Endothelial cell of umbilical vein (primary cell): ENCODE measurements at regions not wholly inside any gene's neighbourhood (a gene's known extent, or its start where the extent isn't known, plus 50 kb on each side); places are given as distances from the start of the nearest gene placed in this dataset.

Experiments used
- BruUV-seq: library from RNA; stranded (reverse); fragments of 400-500 nt; replicated peaks from 2 replicates; lab custom pipeline; 2021; lab: Mats Ljungman, UMichigan
- CTCF ChIA-PET: fragments of 300-600, 350-600 bp; sonication (Branson Sonifier 250); formaldehyde crosslinking; loops from one replicate; lab custom pipeline; 2021; ENCODE audit warnings: antibody characterized with exemption, inconsistent platforms; lab: Charles Lee
- POLR2A ChIA-PET: fragments of 300-600, 350-600 bp; sonication (Branson Sonifier 250); formaldehyde crosslinking; loops from one replicate; lab custom pipeline; 2021; ENCODE audit warnings: antibody characterized with exemption, inconsistent platforms; lab: Charles Lee
- DNase-seq: peaks from one replicate; pipeline ENCODE4 v3.0.0-alpha.2; 2011; ENCODE audit warnings: low read depth, low spot score
- FAIRE-seq: peaks from 2 replicates; lab custom pipeline; 2011; peaks lifted over from hg19 to GRCh38; lab: Jason Lieb, UNC
- H2AFZ ChIP-seq: 2 replicates; pipeline ENCODE4 v1.6.0; 2012; ENCODE audit warnings: low read depth, low read length, control low read depth, inconsistent platforms
- H3K27ac ChIP-seq: 2 replicates; pipeline ENCODE4 v1.5.1; 2011; ENCODE audit warnings: low read depth, mild to moderate bottlenecking, control low read depth, low read length, moderate library complexity; ENCODE audit not compliant: insufficient read depth
- H3K27me3 ChIP-seq, 2 experiments: 2 replicates each; pipeline versions ENCODE4 v1.6.0 to v1.6.1; 2011; ENCODE audit warnings: low read length in 2 of 2, mixed read lengths in 1 of 2; ENCODE audit not compliant: control insufficient read depth in 2 of 2, insufficient read depth in 2 of 2
- H3K36me3 ChIP-seq, 2 experiments: 2 replicates in 1 of 2; 3 replicates in 1 of 2; pipeline ENCODE4 v1.5.1; 2011; ENCODE audit warnings: low read length in 2 of 2, mild to moderate bottlenecking in 1 of 2, moderate library complexity in 1 of 2; ENCODE audit not compliant: control insufficient read depth in 2 of 2, insufficient read depth in 2 of 2; ENCODE audit errors: extremely low read depth in 1 of 2
- H3K4me1 ChIP-seq: 3 replicates; pipeline ENCODE4 v1.5.1; 2011; ENCODE audit warnings: mild to moderate bottlenecking, low read length; ENCODE audit not compliant: control insufficient read depth, insufficient read depth; ENCODE audit errors: extremely low read depth
- H3K4me2 ChIP-seq: 2 replicates; pipeline ENCODE4 v1.6.1; 2011; ENCODE audit warnings: low read length, control low read depth, mixed read lengths; ENCODE audit not compliant: insufficient read depth
- H3K4me3 ChIP-seq, 3 experiments: fragments of 200-600 bp in 1 of 3; sonication (generic), shearing (Covaris generic) in 1 of 3; replicated peaks in 1 of 3; 2 replicates each; pipeline ENCODE4 v1.5.1; 2011 to 2016; ENCODE audit warnings: control low read depth in 3 of 3, low read length in 3 of 3, mild to moderate bottlenecking in 2 of 3, inconsistent platforms in 1 of 3, low read depth in 1 of 3, moderate library complexity in 1 of 3; ENCODE audit not compliant: insufficient read depth in 1 of 3
- H3K79me2 ChIP-seq: 2 replicates; pipeline ENCODE4 v1.6.0; 2012; ENCODE audit warnings: low read length, inconsistent platforms; ENCODE audit not compliant: control insufficient read depth, insufficient read depth
- H3K9ac ChIP-seq: replicated peaks from 2 replicates; pipeline ENCODE3; 2011; ENCODE audit warnings: low read length, control low read depth; ENCODE audit not compliant: insufficient read depth; ENCODE audit errors: extremely low read depth
- H3K9me1 ChIP-seq: replicated peaks from 3 replicates; pipeline ENCODE4 v1.6.0; 2011; ENCODE audit warnings: mild to moderate bottlenecking, low read length; ENCODE audit not compliant: control insufficient read depth, insufficient read depth; ENCODE audit errors: extremely low read depth
- H3K9me3 ChIP-seq: replicated peaks from 2 replicates; pipeline ENCODE4 v1.5.1; 2012; ENCODE audit warnings: low read length, inconsistent platforms; ENCODE audit not compliant: control insufficient read depth, insufficient read depth
- H4K20me1 ChIP-seq: replicated peaks from 2 replicates; pipeline ENCODE3; 2011; ENCODE audit warnings: mild to moderate bottlenecking, low read length; ENCODE audit not compliant: control insufficient read depth, insufficient read depth; ENCODE audit errors: extremely low read depth
- EZH2 ChIP-seq: IDR thresholded peaks from 2 replicates; pipeline ENCODE4 v1.6.1; 2012; ENCODE audit warnings: borderline replicate concordance, low read depth, mild to moderate bottlenecking, moderate library complexity, low read length, inconsistent platforms; ENCODE audit not compliant: severe bottlenecking
- FOS ChIP-seq: IDR thresholded peaks from 2 replicates; pipeline ENCODE4 v1.6.1; 2011; ENCODE audit warnings: mild to moderate bottlenecking, low read length, moderate library complexity, borderline replicate concordance; ENCODE audit not compliant: insufficient read depth
- GATA2 ChIP-seq: IDR thresholded peaks from 2 replicates; pipeline ENCODE4 v1.7.0; 2011; ENCODE audit warnings: low read depth, mild to moderate bottlenecking, moderate library complexity, mixed read lengths, low read length; ENCODE audit not compliant: insufficient read length, insufficient read depth
- JUN ChIP-seq: IDR thresholded peaks from 2 replicates; pipeline ENCODE4 v1.6.1; 2011; ENCODE audit warnings: borderline replicate concordance, low read depth; ENCODE audit not compliant: insufficient read length, insufficient read depth
- MYC ChIP-seq: IDR thresholded peaks from one replicate; pipeline ENCODE4 v1.6.1; 2011; ENCODE audit warnings: mild to moderate bottlenecking, low read depth, low read length
- POLR2A ChIP-seq: IDR thresholded peaks from 2 replicates; pipeline ENCODE4 v1.6.1; 2012; ENCODE audit warnings: low read depth, mild to moderate bottlenecking, control low read depth, low read length
- POLR2AphosphoS5 ChIP-seq: IDR thresholded peaks from 2 replicates; pipeline ENCODE4 v1.6.1; 2012; ENCODE audit warnings: low read depth, mild to moderate bottlenecking, control low read depth, low read length, moderate library complexity; ENCODE audit not compliant: insufficient read depth
- dilution Hi-C: fragments of 300-500 bp; cut with MboI; formaldehyde crosslinking; loops from one replicate; pipeline ENCODE4 v1.15.0; 2019; ENCODE audit warnings: low sequenced_read_pairs; ENCODE audit not compliant: extremely low pct_ligation_motif_present
- intact Hi-C: fragments of 100-400 bp; cut with micrococcal nuclease; formaldehyde crosslinking; loops from one replicate; pipeline ENCODE4 v1.10.0; 2022
- TF ChIP-seq, protein P1 (sequence below), 2 donors: IDR thresholded peaks; 1 replicate in 1 of 2; 2 replicates in 1 of 2; pipeline ENCODE4 v1.5.1; 2011; ENCODE audit warnings: low read length in 2 of 2, mild to moderate bottlenecking in 2 of 2, moderate library complexity in 2 of 2, control low read depth in 1 of 2, inconsistent platforms in 1 of 2, low read depth in 1 of 2; ENCODE audit not compliant: insufficient read depth in 1 of 2; ENCODE audit errors: extremely low read depth in 1 of 2
- TF ChIP-seq, protein P2 (sequence below): IDR thresholded peaks from 2 replicates; pipeline ENCODE4 v1.6.1; 2011; ENCODE audit not compliant: insufficient read depth, insufficient read length

DNA sequence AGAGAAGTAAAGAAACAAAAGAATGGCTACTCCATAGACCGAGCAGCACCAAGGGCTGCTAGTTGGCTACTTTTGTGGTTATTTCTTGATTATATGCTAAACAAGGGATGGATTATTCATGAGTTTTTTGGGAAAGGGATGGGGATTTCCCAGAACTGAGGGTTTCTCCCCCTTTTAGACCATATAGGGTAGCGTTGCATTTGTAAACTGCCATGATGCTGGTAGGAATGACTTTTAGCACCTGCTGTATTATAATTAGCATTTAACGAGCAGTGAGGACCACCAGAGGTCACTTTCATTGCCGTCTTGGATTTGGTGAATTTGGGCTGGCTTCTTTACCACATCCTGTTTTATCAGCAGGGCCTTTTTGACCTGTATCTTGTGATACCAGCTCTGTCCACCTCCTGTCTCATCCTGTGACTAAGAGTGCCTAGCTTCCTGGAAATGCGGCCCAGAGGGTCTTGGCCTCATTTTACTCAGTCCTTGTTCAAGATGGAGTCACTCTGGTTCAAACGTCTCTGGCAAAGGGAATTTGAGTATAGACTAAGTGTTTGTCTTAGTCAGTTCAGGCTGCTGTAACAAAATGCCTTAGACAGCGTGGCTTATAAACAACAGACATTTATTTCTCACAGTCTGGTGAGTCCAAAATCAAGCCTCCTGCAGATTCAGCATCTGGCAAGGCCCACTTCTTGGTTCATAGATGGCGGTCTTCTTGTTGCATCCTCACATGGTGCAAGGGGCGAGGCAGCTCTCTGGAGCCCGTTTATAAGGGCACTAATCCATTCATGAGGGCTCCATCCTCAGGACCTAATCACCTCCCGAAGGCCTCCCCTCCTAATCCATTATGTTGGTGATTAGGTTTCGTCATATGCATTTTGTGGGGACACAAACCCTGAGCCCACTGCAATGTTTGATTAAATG lies 348.3 kb upstream of the SFSWAP start:
- Histone ChIP-seq H2AFZ (no peak overlapping the region), H3K79me2 (no peaks in the 10 kb centered on the region), H3K27me3 (no peaks in the 10 kb centered on the region), H3K4me2 (no peak overlapping the region), H3K36me3 (no peaks in the 10 kb centered on the region), H3K9me1 (no peaks in the 10 kb centered on the region), H3K4me3 (no peak overlapping the region), H3K27ac (no peak overlapping the region), H3K9ac (no peak overlapping the region), H3K9me3 (no peaks in the 10 kb centered on the region), H3K4me1 (no peaks in the 10 kb centered on the region), H4K20me1 (no peaks in the 10 kb centered on the region)
- dilution Hi-C loops, result no loop called here
- ChIA-PET CTCF (no interaction called here), POLR2A (no interaction called here)
- DNase-seq (no peak), FAIRE-seq (no peak)
- intact Hi-C loops, result no loop called here
- no TSS peak for BruUV-seq
- TF ChIP-seq, protein P1, sequence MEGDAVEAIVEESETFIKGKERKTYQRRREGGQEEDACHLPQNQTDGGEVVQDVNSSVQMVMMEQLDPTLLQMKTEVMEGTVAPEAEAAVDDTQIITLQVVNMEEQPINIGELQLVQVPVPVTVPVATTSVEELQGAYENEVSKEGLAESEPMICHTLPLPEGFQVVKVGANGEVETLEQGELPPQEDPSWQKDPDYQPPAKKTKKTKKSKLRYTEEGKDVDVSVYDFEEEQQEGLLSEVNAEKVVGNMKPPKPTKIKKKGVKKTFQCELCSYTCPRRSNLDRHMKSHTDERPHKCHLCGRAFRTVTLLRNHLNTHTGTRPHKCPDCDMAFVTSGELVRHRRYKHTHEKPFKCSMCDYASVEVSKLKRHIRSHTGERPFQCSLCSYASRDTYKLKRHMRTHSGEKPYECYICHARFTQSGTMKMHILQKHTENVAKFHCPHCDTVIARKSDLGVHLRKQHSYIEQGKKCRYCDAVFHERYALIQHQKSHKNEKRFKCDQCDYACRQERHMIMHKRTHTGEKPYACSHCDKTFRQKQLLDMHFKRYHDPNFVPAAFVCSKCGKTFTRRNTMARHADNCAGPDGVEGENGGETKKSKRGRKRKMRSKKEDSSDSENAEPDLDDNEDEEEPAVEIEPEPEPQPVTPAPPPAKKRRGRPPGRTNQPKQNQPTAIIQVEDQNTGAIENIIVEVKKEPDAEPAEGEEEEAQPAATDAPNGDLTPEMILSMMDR (IDR thresholded peaks at IDR 0.05; ENCODE audit: extremely low read depth in 1 of 2, insufficient read depth in 1 of 2, low read depth in 1 of 2, low read length in 2 of 2), result no peak
- TF ChIP-seq, protein P2, sequence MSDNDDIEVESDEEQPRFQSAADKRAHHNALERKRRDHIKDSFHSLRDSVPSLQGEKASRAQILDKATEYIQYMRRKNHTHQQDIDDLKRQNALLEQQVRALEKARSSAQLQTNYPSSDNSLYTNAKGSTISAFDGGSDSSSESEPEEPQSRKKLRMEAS, result no peak
- TF ChIP-seq EZH2 (no peak), POLR2AphosphoS5 (no peak), POLR2A (no peak), MYC (no peak), GATA2 (no peak), FOS (no peak), JUN (no peak)
